ENCODE measurements at regions not wholly inside any gene's neighbourhood (a gene's known extent, or its start where the extent isn't known, plus 50 kb on each side); places are given as distances from the start of the nearest gene placed in this dataset.

- no peaks in the 10 kb centered on the region for H3K9me3 ChIP-seq
- ATAC-seq (ENCODE audit: insufficient number of reproducible peaks, low FRiP score, low read depth): no peak
Observed at GRCh38 chr5:118459490-118459889, 528.9 kb downstream of the DTWD2 start.

GRCh38 chr5:118456085-118456484 is 532.3 kb downstream of the DTWD2 start:
- Histone ChIP-seq H3K36me3 (no peaks in the 10 kb centered on the region), H3K4me1 (ENCODE audit: control insufficient read depth in 1 of 2, low read depth in 2 of 2) (no peaks in the 10 kb centered on the region), H3K27ac (no peak overlapping the region), H3K27me3 (replicated peaks; ENCODE audit: insufficient read depth) (no peaks in the 10 kb centered on the region), H3K9me3 (no peaks in the 10 kb centered on the region), H3K4me3 (no peak overlapping the region)
- no peak for TF ChIP-seq CTCF (IDR thresholded peaks at IDR 0.05)
- no peak for DNase-seq (ENCODE audit: low spot score)
- no peak for ATAC-seq (ENCODE audit: insufficient number of reproducible peaks, low FRiP score, low read depth)

More at GRCh38 chr5:118459490-118459889, 528.9 kb downstream of the DTWD2 start:
- no peak overlapping the region for H3K27ac ChIP-seq
- no peak overlapping the region for H3K4me3 ChIP-seq
- H3K27me3 ChIP-seq (replicated peaks; ENCODE audit: insufficient read depth): no peaks in the 10 kb centered on the region
- no peak for DNase-seq (ENCODE audit: low spot score)
- no peak for TF ChIP-seq CTCF (IDR thresholded peaks at IDR 0.05)
- H3K36me3 ChIP-seq: no peaks in the 10 kb centered on the region
- H3K4me1 ChIP-seq (ENCODE audit: control insufficient read depth in 1 of 2, low read depth in 2 of 2): no peaks in the 10 kb centered on the region

- no peaks in the 10 kb centered on the region for H3K36me3 ChIP-seq
- DNase-seq (ENCODE audit: low spot score): no peak
- no peaks in the 10 kb centered on the region for H3K9me3 ChIP-seq
- no peak for ATAC-seq (ENCODE audit: insufficient number of reproducible peaks, low FRiP score, low read depth)
- H3K27ac ChIP-seq: no peak overlapping the region
- H3K27me3 ChIP-seq (replicated peaks; ENCODE audit: insufficient read depth): no peaks in the 10 kb centered on the region
- no peaks in the 10 kb centered on the region for H3K4me1 ChIP-seq (ENCODE audit: control insufficient read depth in 1 of 2, low read depth in 2 of 2)
- no peak for TF ChIP-seq CTCF (IDR thresholded peaks at IDR 0.05)
- H3K4me3 ChIP-seq: no peak overlapping the region
Observed at GRCh38 chr5:118451697-118452247, 536.6 kb downstream of the DTWD2 start.

- DNase-seq (ENCODE audit: low spot score): no peak
- Histone ChIP-seq H3K36me3 (no peaks in the 10 kb centered on the region), H3K27me3 (replicated peaks; ENCODE audit: insufficient read depth) (no peaks in the 10 kb centered on the region), H3K9me3 (no peaks in the 10 kb centered on the region), H3K4me3 (no peak overlapping the region), H3K27ac (no peak overlapping the region), H3K4me1 (ENCODE audit: control insufficient read depth in 1 of 2, low read depth in 2 of 2) (no peaks in the 10 kb centered on the region)
- TF ChIP-seq CTCF (IDR thresholded peaks at IDR 0.05): no peak
- ATAC-seq (ENCODE audit: insufficient number of reproducible peaks, low FRiP score, low read depth): no peak
Observed at GRCh38 chr5:118450554-118451332, 537.6 kb downstream of the DTWD2 start.

- no peaks in the 10 kb centered on the region for H3K36me3 ChIP-seq
- H3K9me3 ChIP-seq: no peaks in the 10 kb centered on the region
- no peak for TF ChIP-seq CTCF (IDR thresholded peaks at IDR 0.05)
- DNase-seq (ENCODE audit: low spot score): no peak
- ATAC-seq (ENCODE audit: insufficient number of reproducible peaks, low FRiP score, low read depth): no peak
- H3K27ac ChIP-seq: no peak overlapping the region
- no peak overlapping the region for H3K4me3 ChIP-seq
- no peaks in the 10 kb centered on the region for H3K4me1 ChIP-seq (ENCODE audit: control insufficient read depth in 1 of 2, low read depth in 2 of 2)
- no peaks in the 10 kb centered on the region for H3K27me3 ChIP-seq (replicated peaks; ENCODE audit: insufficient read depth)
Observed at GRCh38 chr5:118447350-118447749, 541.0 kb downstream of the DTWD2 start.

Data from thoracic aorta (tissue), 2 donors.